ENCODE measurements at regions not wholly inside any gene's neighbourhood (a gene's known extent, or its start where the extent isn't known, plus 50 kb on each side); places are given as distances from the start of the nearest gene placed in this dataset.
"Not testable (repeated sequence)": the region's sequence is repeated elsewhere in the genome, so short reads cannot be mapped to it uniquely, and the experiment has no call there.

GRCh38 chr5:167332309-167332708, 959.1 kb upstream of the WWC1 start:
- no peak for DNase-seq

GRCh38 chr5:167336161-167336560, 955.3 kb upstream of the WWC1 start:
- no peak for DNase-seq

- no peak for DNase-seq
Observed at GRCh38 chr5:167339205-167339604, 952.2 kb upstream of the WWC1 start.

- DNase-seq, result no peak
Observed at GRCh38 chr5:167346461-167346860, 945.0 kb upstream of the WWC1 start.

GRCh38 chr5:167348251-167348926, 943.1 kb upstream of the WWC1 start:
- DNase-seq, result no peak

- DNase-seq, result no peak
Observed at GRCh38 chr5:167348980-167349379, 942.5 kb upstream of the WWC1 start.

GRCh38 chr5:167351316-167351715, 940.1 kb upstream of the WWC1 start:
- DNase-seq, result no peak

GRCh38 chr5:167352801-167353200, 938.6 kb upstream of the WWC1 start:
- DNase-seq, result no peak

GRCh38 chr5:167355346-167355745, 936.1 kb upstream of the WWC1 start:
- DNase-seq, result no peak

- DNase-seq, result no peak
Observed at GRCh38 chr5:167356374-167356773, 935.1 kb upstream of the WWC1 start.

GRCh38 chr5:167358868-167359492, 932.5 kb upstream of the WWC1 start:
- DNase-seq, result no peak

GRCh38 chr5:167361795-167362194, 929.6 kb upstream of the WWC1 start:
- DNase-seq, result no peak

GRCh38 chr5:167363065-167363464, 928.4 kb upstream of the WWC1 start:
- DNase-seq, result no peak

- DNase-seq, result no peak
Observed at GRCh38 chr5:167375125-167375524, 916.3 kb upstream of the WWC1 start.

GRCh38 chr5:167378894-167379723, 912.3 kb upstream of the WWC1 start:
- no peak for DNase-seq

GRCh38 chr5:167381457-167381856, 910.0 kb upstream of the WWC1 start:
- no peak for DNase-seq

- DNase-seq, result no peak
Observed at GRCh38 chr5:167389537-167389936, 901.9 kb upstream of the WWC1 start.

GRCh38 chr5:167391286-167391685, 900.2 kb upstream of the WWC1 start:
- DNase-seq, result not testable (repeated sequence)

GRCh38 chr5:167392240-167392639, 899.2 kb upstream of the WWC1 start:
- DNase-seq, result no peak

GRCh38 chr5:167393358-167393757, 898.1 kb upstream of the WWC1 start:
- no peak for DNase-seq

- no peak for DNase-seq
Observed at GRCh38 chr5:167402671-167403070, 888.8 kb upstream of the WWC1 start.

- DNase-seq, result no peak
Observed at GRCh38 chr5:167406513-167406912, 884.9 kb upstream of the WWC1 start.

GRCh38 chr5:167412556-167412955, 878.9 kb upstream of the WWC1 start:
- DNase-seq, result no peak

- no peak for DNase-seq
Observed at GRCh38 chr5:167413506-167413905, 877.9 kb upstream of the WWC1 start.
